ENCODE measurements at regions not wholly inside any gene's neighbourhood (a gene's known extent, or its start where the extent isn't known, plus 50 kb on each side); places are given as distances from the start of the nearest gene placed in this dataset.
"Not testable (repeated sequence)": the region's sequence is repeated elsewhere in the genome, so short reads cannot be mapped to it uniquely, and the experiment has no call there.

- no peak for DNase-seq
These were observed 426.5 kb upstream of the NFE2L3 start for GRCh38 chr7:25725451-25725850.

- DNase-seq, result no peak
These were observed 425.7 kb upstream of the NFE2L3 start for GRCh38 chr7:25726170-25726780.

GRCh38 chr7:25726781-25727311 lies 425.2 kb upstream of the NFE2L3 start:
- no peak for DNase-seq

- DNase-seq, result no peak
These were observed 424.6 kb upstream of the NFE2L3 start for GRCh38 chr7:25727446-25727845.

- no peak for DNase-seq
These were observed 424.1 kb upstream of the NFE2L3 start for GRCh38 chr7:25727876-25728275.

GRCh38 chr7:25731068-25731845 lies 420.7 kb upstream of the NFE2L3 start:
- DNase-seq, result no peak

- no peak for DNase-seq
These were observed 420.2 kb upstream of the NFE2L3 start for GRCh38 chr7:25731846-25732245.

GRCh38 chr7:25732766-25733217 lies 419.2 kb upstream of the NFE2L3 start:
- DNase-seq, result no peak

- DNase-seq, result no peak
These were observed 416.2 kb upstream of the NFE2L3 start for GRCh38 chr7:25735674-25736242.

- no peak for DNase-seq
These were observed 413.5 kb upstream of the NFE2L3 start for GRCh38 chr7:25738528-25738927.

GRCh38 chr7:25739143-25739542 lies 412.9 kb upstream of the NFE2L3 start:
- no peak for DNase-seq

- DNase-seq, result no peak
These were observed 409.7 kb upstream of the NFE2L3 start for GRCh38 chr7:25742316-25742715.

GRCh38 chr7:25743670-25744451 lies 408.1 kb upstream of the NFE2L3 start:
- DNase-seq, result not testable (repeated sequence)

- no peak for DNase-seq
These were observed 401.1 kb upstream of the NFE2L3 start for GRCh38 chr7:25750744-25751508.

- DNase-seq, result no peak
These were observed 399.8 kb upstream of the NFE2L3 start for GRCh38 chr7:25752154-25752553.

GRCh38 chr7:25752967-25753791 lies 398.8 kb upstream of the NFE2L3 start:
- no peak for DNase-seq

GRCh38 chr7:25753837-25754236 lies 398.2 kb upstream of the NFE2L3 start:
- DNase-seq, result no peak

- no peak for DNase-seq
These were observed 397.7 kb upstream of the NFE2L3 start for GRCh38 chr7:25754333-25754732.

GRCh38 chr7:25754751-25755150 lies 397.2 kb upstream of the NFE2L3 start:
- no peak for DNase-seq

GRCh38 chr7:25756601-25757000 lies 395.4 kb upstream of the NFE2L3 start:
- no peak for DNase-seq

- no peak for DNase-seq
These were observed 393.4 kb upstream of the NFE2L3 start for GRCh38 chr7:25758559-25758958.
